NCI-H1092 treated with DMSO at 0.1 percent for 48 hours (cell line): ENCODE measurements at regions not wholly inside any gene's neighbourhood (a gene's known extent, or its start where the extent isn't known, plus 50 kb on each side); places are given as distances from the start of the nearest gene placed in this dataset.

Experiments
- DNase-seq: peaks from one replicate; lab custom pipeline; 2025; lab: John Stamatoyannopoulos, UW

GRCh38 chr10:117718986-117719920 lies 176.7 kb downstream of the EMX2 start:
- no peak for DNase-seq

- DNase-seq: no peak
These were observed 178.6 kb downstream of the EMX2 start for GRCh38 chr10:117720931-117721835.

GRCh38 chr10:117721873-117722272 lies 179.3 kb downstream of the EMX2 start:
- no peak for DNase-seq

- no peak for DNase-seq
These were observed 180.8 kb downstream of the EMX2 start for GRCh38 chr10:117723343-117723742.

GRCh38 chr10:117725993-117726392 lies 183.4 kb downstream of the EMX2 start:
- no peak for DNase-seq

GRCh38 chr10:117726596-117727295 lies 184.2 kb downstream of the EMX2 start:
- no peak for DNase-seq

GRCh38 chr10:117727421-117727820 lies 184.9 kb downstream of the EMX2 start:
- DNase-seq: no peak

- DNase-seq: no peak
These were observed 185.5 kb downstream of the EMX2 start for GRCh38 chr10:117728087-117728486.

GRCh38 chr10:117729156-117729555 lies 186.6 kb downstream of the EMX2 start:
- DNase-seq: no peak

- no peak for DNase-seq
These were observed 188.7 kb downstream of the EMX2 start for GRCh38 chr10:117731121-117731791.

GRCh38 chr10:117734731-117735405 lies 192.3 kb downstream of the EMX2 start:
- no peak for DNase-seq

- no peak for DNase-seq
These were observed 194.1 kb downstream of the EMX2 start for GRCh38 chr10:117736655-117737054.

GRCh38 chr10:117740088-117740487 lies 197.5 kb downstream of the EMX2 start:
- DNase-seq: no peak

- no peak for DNase-seq
These were observed 198.2 kb downstream of the EMX2 start for GRCh38 chr10:117740691-117741222.

- DNase-seq: no peak
These were observed 199.0 kb downstream of the EMX2 start for GRCh38 chr10:117741524-117741923.

- DNase-seq: peak; percentile 4
These were observed 201.0 kb downstream of the EMX2 start for GRCh38 chr10:117743509-117743908.

GRCh38 chr10:117745301-117745700 lies 202.8 kb downstream of the EMX2 start:
- no peak for DNase-seq

- no peak for DNase-seq
These were observed 204.2 kb downstream of the EMX2 start for GRCh38 chr10:117746541-117747448.

- DNase-seq: no peak
These were observed 205.1 kb downstream of the EMX2 start for GRCh38 chr10:117747636-117748035.

- no peak for DNase-seq
These were observed 205.5 kb downstream of the EMX2 start for GRCh38 chr10:117748058-117748457.
